H9 (cell line): ENCODE measurements at regions not wholly inside any gene's neighbourhood (a gene's known extent, or its start where the extent isn't known, plus 50 kb on each side); places are given as distances from the start of the nearest gene placed in this dataset.

Source experiments
- DNase-seq: peaks from one replicate; pipeline ENCODE4 v3.0.0-alpha.2; 2017
- H2AFZ ChIP-seq: one replicate; pipeline ENCODE4 v1.6.1; 2013; ENCODE audit warnings: mild to moderate bottlenecking, low read length, control low read depth, moderate library complexity
- H2AK5ac ChIP-seq: 2 replicates; pipeline ENCODE4 v1.6.1; 2013; ENCODE audit warnings: low read length, control low read depth, mixed read lengths; ENCODE audit not compliant: insufficient read length
- H2BK120ac ChIP-seq: one replicate; pipeline ENCODE4 v1.6.1; 2013; ENCODE audit warnings: low read depth, mild to moderate bottlenecking, low read length, control low read depth, inconsistent platforms; ENCODE audit not compliant: poor library complexity, severe bottlenecking
- H2BK12ac ChIP-seq: 2 replicates; pipeline ENCODE4 v1.6.1; 2013; ENCODE audit warnings: low read length, control low read depth, mixed read lengths, low read depth; ENCODE audit not compliant: insufficient read length
- H2BK15ac ChIP-seq: 2 replicates; pipeline ENCODE4 v1.6.1; 2013; ENCODE audit warnings: low read depth, low read length, control low read depth
- H2BK20ac ChIP-seq: one replicate; pipeline ENCODE4 v1.6.1; 2013; ENCODE audit warnings: low read depth, mild to moderate bottlenecking, low read length, control low read depth, inconsistent platforms; ENCODE audit not compliant: poor library complexity, severe bottlenecking
- H2BK5ac ChIP-seq: 2 replicates; pipeline ENCODE4 v1.6.1; 2013; ENCODE audit warnings: low read length, control low read depth, mixed read lengths; ENCODE audit not compliant: insufficient read length
- H3K14ac ChIP-seq: 2 replicates; pipeline ENCODE4 v1.6.1; 2013; ENCODE audit warnings: low read length, control low read depth; ENCODE audit not compliant: insufficient read depth
- H3K18ac ChIP-seq: 2 replicates; pipeline ENCODE4 v1.6.1; 2013; ENCODE audit warnings: low read depth, mild to moderate bottlenecking, mixed read lengths, low read length, control low read depth; ENCODE audit not compliant: insufficient read length
- H3K23ac ChIP-seq: 2 replicates; pipeline ENCODE4 v1.6.1; 2013; ENCODE audit warnings: low read length, control low read depth, mixed read lengths, low read depth; ENCODE audit not compliant: insufficient read length
- H3K23me2 ChIP-seq: 2 replicates; pipeline ENCODE4 v1.6.1; 2013; ENCODE audit warnings: low read depth, mild to moderate bottlenecking, mixed read lengths, low read length, control low read depth; ENCODE audit not compliant: insufficient read length, poor library complexity, severe bottlenecking
- H3K27ac ChIP-seq: 2 replicates; pipeline ENCODE4 v1.5.1; 2013; ENCODE audit warnings: low read length, control low read depth, mixed read lengths, low read depth; ENCODE audit not compliant: insufficient read length
- H3K27me3 ChIP-seq: 2 replicates; pipeline ENCODE4 v1.6.1; 2013; ENCODE audit warnings: low read length, control low read depth, inconsistent platforms; ENCODE audit not compliant: insufficient read depth
- H3K4ac ChIP-seq: 2 replicates; pipeline ENCODE4 v1.6.1; 2013; ENCODE audit warnings: low read depth, mild to moderate bottlenecking, control low read depth, inconsistent platforms, low read length, moderate library complexity
- H3K4me1 ChIP-seq: 2 replicates; pipeline ENCODE4 v1.6.1; 2013; ENCODE audit warnings: low read length, control low read depth, inconsistent platforms; ENCODE audit not compliant: insufficient read depth
- H3K4me2 ChIP-seq: 2 replicates; pipeline ENCODE4 v1.6.1; 2013; ENCODE audit warnings: low read length, control low read depth, mixed read lengths; ENCODE audit not compliant: insufficient read length, insufficient read depth
- H3K56ac ChIP-seq: 2 replicates; pipeline ENCODE4 v1.6.1; 2013; ENCODE audit warnings: low read depth, mild to moderate bottlenecking, mixed read lengths, low read length, control low read depth; ENCODE audit not compliant: insufficient read length
- H3K79me1 ChIP-seq: 2 replicates; pipeline ENCODE4 v1.6.1; 2013; ENCODE audit warnings: low read depth, mild to moderate bottlenecking, moderate library complexity, low read length, control low read depth, inconsistent platforms; ENCODE audit not compliant: insufficient read depth, poor library complexity, severe bottlenecking
- H3K79me2 ChIP-seq: 2 replicates; pipeline ENCODE4 v1.6.1; 2013; ENCODE audit warnings: low read length, control low read depth, inconsistent platforms; ENCODE audit not compliant: insufficient read depth
- H3K9ac ChIP-seq: 2 replicates; pipeline ENCODE4 v1.6.1; 2013; ENCODE audit warnings: low read length, control low read depth, mixed read lengths; ENCODE audit not compliant: insufficient read length; ENCODE audit errors: extremely low read depth
- H3K9me3 ChIP-seq: one replicate; pipeline ENCODE4 v1.6.1; 2013; ENCODE audit warnings: low read depth, low read length, inconsistent platforms; ENCODE audit not compliant: control insufficient read depth
- H3T11ph ChIP-seq: one replicate; pipeline ENCODE4 v1.6.1; 2013; ENCODE audit warnings: mild to moderate bottlenecking, low read length, control low read depth, inconsistent platforms
- H4K20me1 ChIP-seq: one replicate; pipeline ENCODE4 v1.6.1; 2013; ENCODE audit not compliant: control insufficient read depth, insufficient read length, insufficient read depth
- H4K5ac ChIP-seq: 2 replicates; pipeline ENCODE4 v1.6.1; 2013; ENCODE audit warnings: low read depth, mild to moderate bottlenecking, mixed read lengths, low read length, control low read depth; ENCODE audit not compliant: insufficient read length
- H4K8ac ChIP-seq: replicated peaks from 2 replicates; pipeline ENCODE4 v1.6.1; 2013; ENCODE audit warnings: low read length, control low read depth, mixed read lengths, low read depth; ENCODE audit not compliant: insufficient read length
- H4K91ac ChIP-seq: 2 replicates; pipeline ENCODE4 v1.6.1; 2013; ENCODE audit warnings: low read depth, mild to moderate bottlenecking, moderate library complexity, mixed read lengths, low read length, control low read depth; ENCODE audit not compliant: insufficient read length
- H3K27ac Mint-ChIP-seq, 3 experiments: 2 replicates in 2 of 3; 3 replicates in 1 of 3; pipeline ENCODE4 v1.8.0; 2020 to 2021; ENCODE audit warnings: mixed read lengths in 3 of 3, mild to moderate bottlenecking in 1 of 3, moderate library complexity in 1 of 3
- H3K27me3 Mint-ChIP-seq: 2 replicates; pipeline ENCODE4 v1.8.0; 2021; ENCODE audit warnings: low read depth, mild to moderate bottlenecking, moderate library complexity, mixed read lengths
- H3K36me3 Mint-ChIP-seq, 3 experiments: 2 replicates in 2 of 3; 3 replicates in 1 of 3; pipeline ENCODE4 v1.8.0; 2020 to 2021; ENCODE audit warnings: low read depth in 3 of 3, mixed read lengths in 3 of 3; ENCODE audit not compliant: insufficient read depth in 1 of 3
- H3K4me1 Mint-ChIP-seq, 2 experiments: 2 replicates each; pipeline ENCODE4 v1.8.0; 2020; ENCODE audit warnings: mixed read lengths in 2 of 2
- H3K4me3 Mint-ChIP-seq, 2 experiments: 2 replicates in 1 of 2; 3 replicates in 1 of 2; pipeline ENCODE4 v1.8.0; 2020 to 2021; ENCODE audit warnings: mild to moderate bottlenecking in 2 of 2, mixed read lengths in 2 of 2, moderate library complexity in 1 of 2
- H3K9me3 Mint-ChIP-seq, 2 experiments: 2 replicates in 1 of 2; 3 replicates in 1 of 2; pipeline ENCODE4 v1.8.0; 2020; ENCODE audit warnings: mild to moderate bottlenecking in 2 of 2, mixed read lengths in 2 of 2, moderate library complexity in 1 of 2
- CTCF ChIP-seq: fragments of 200-600 bp; sonication (generic); conservative IDR thresholded peaks from 3 replicates; pipeline ENCODE4 v1.8.0; 2021; ENCODE audit warnings: antibody characterized with exemption, mild to moderate bottlenecking
- WGBS: extraction: QIAGEN DNeasy Blood & Tissue Kit; methylation state at CpG from one replicate; pipeline ENCODE4 v1.1.7; 2013; ENCODE audit warnings: missing lambda C conversion rate, low lambda C conversion rate, mixed read lengths; ENCODE audit not compliant: insufficient read length; ENCODE audit errors: extremely low coverage; 5-methylcytosine and 5-hydroxymethylcytosine counted together

GRCh38 chr4:64766565-64766964 is 357.3 kb upstream of the TECRL start:
- H3K27ac Mint-ChIP-seq, result no peak overlapping the region
- H2BK15ac ChIP-seq, result no peak overlapping the region
- H2AFZ ChIP-seq, result no peak overlapping the region
- H3K9me3 Mint-ChIP-seq, result peaks cover 0 to 3% of the 10 kb centered on the region in 2 experiments; a peak in 1 of 5 replicates
- H2BK120ac ChIP-seq, result no peak overlapping the region
- no peak overlapping the region for H3K27ac ChIP-seq
- H3K79me2 ChIP-seq, result no peaks in the 10 kb centered on the region
- H2BK5ac ChIP-seq, result no peak overlapping the region
- TF ChIP-seq CTCF, result no peak
- no peaks in the 10 kb centered on the region for H3K9me3 ChIP-seq
- no peak overlapping the region for H3K23ac ChIP-seq
- no peak overlapping the region for H3K9ac ChIP-seq
- no peak overlapping the region for H4K8ac ChIP-seq
- no peak for DNase-seq
- no peaks in the 10 kb centered on the region for H3K27me3 Mint-ChIP-seq
- WGBS, result no CpG with 5 or more reads among the region's 1 CpG
- no peaks in the 10 kb centered on the region for H3K79me1 ChIP-seq
- no peaks in the 10 kb centered on the region for H3K4me1 ChIP-seq
- H2BK12ac ChIP-seq, result no peak overlapping the region
- peak overlapping the region; percentile 26 for H2BK20ac ChIP-seq
- no peak overlapping the region for H3K56ac ChIP-seq
- no peaks in the 10 kb centered on the region for H4K20me1 ChIP-seq
- no peak overlapping the region for H3K4me3 Mint-ChIP-seq
- H3K4ac ChIP-seq, result no peak overlapping the region
- no peak overlapping the region for H3K18ac ChIP-seq
- no peaks in the 10 kb centered on the region for H3K27me3 ChIP-seq
- no peak overlapping the region for H2AK5ac ChIP-seq
- H3K36me3 Mint-ChIP-seq, result peaks cover 7 to 13% (median 11%) of the 10 kb centered on the region in 3 experiments; a peak in 5 of 7 replicates
- H3K23me2 ChIP-seq, result no peaks in the 10 kb centered on the region
- no peak overlapping the region for H4K91ac ChIP-seq
- H4K5ac ChIP-seq, result no peak overlapping the region
- peaks cover 6 to 9% of the 10 kb centered on the region in 2 experiments for H3K4me1 Mint-ChIP-seq
- H3K14ac ChIP-seq, result no peak overlapping the region
- H3T11ph ChIP-seq, result no peak overlapping the region
- no peak overlapping the region for H3K4me2 ChIP-seq
